ENCODE measurements at regions not wholly inside any gene's neighbourhood (a gene's known extent, or its start where the extent isn't known, plus 50 kb on each side); places are given as distances from the start of the nearest gene placed in this dataset.

GRCh38 chr3:992871-993270, 100.0 kb upstream of the CNTN6 start:
- TF ChIP-seq IRF2 (CRISPR knock-in tag; IDR thresholded peaks at IDR 0.05; ENCODE audit: borderline replicate concordance, low read depth) (no peak), CTCF (IDR thresholded peaks at IDR 0.05) (no peak), TCF7 (CRISPR knock-in tag; IDR thresholded peaks at IDR 0.05; ENCODE audit: low read depth) (no peak), FOXP1 (CRISPR knock-in tag; IDR thresholded peaks at IDR 0.05; ENCODE audit: borderline replicate concordance) (no peak), HMGA2 (CRISPR knock-in tag; IDR thresholded peaks at IDR 0.05) (no peak), MLX (CRISPR knock-in tag; IDR thresholded peaks at IDR 0.05) (no peak), SP1 (CRISPR knock-in tag; conservative IDR thresholded peaks at IDR 0.05) (no peak), NR2C2 (CRISPR knock-in tag; IDR thresholded peaks at IDR 0.05) (no peak)

All from WTC11 (cell line).